ENCODE measurements at regions not wholly inside any gene's neighbourhood (a gene's known extent, or its start where the extent isn't known, plus 50 kb on each side); places are given as distances from the start of the nearest gene placed in this dataset.

DNA sequence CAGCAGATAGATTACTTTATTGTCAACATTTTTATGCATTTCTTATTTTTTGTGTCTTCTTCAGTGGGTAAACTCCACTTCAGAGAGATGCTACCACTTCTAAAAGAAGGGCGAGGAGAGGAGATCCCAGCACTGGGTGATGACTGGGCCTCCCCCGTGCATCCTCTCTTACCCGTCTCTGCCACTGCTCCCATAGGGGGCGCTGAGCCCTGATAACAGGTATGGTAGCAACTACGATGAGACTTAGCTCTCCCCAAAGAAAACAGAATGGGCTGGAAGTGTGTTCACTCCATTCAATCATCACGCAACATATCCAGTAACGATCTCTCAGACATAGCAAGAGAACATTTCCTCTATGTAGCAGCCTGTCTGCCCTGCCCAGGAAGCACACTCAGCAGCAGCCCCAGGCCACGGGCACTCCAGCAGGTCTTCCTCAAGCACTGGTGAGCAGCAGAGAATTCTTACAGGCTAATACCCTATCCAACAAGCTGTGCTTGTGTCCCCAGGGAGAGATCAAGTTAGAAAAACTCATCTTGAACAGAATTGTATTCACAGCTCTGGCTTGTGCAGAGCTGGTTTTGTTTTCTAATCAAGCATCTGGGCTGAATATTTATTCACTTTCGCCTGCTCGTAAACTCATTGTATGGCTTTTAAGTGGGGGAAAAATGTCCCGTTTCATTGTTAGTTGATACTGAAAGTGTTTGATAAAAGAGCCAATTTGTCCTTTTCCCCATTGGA is 533.1 kb upstream of the CDH4 start:
- Histone ChIP-seq H3K36me3 (ENCODE audit: control insufficient read depth, insufficient read depth, low read length) (no peaks in the 10 kb centered on the region), H4K8ac (ENCODE audit: low read depth in 2 of 2, low read length in 2 of 2) (no peak overlapping the region), H2AK9ac (replicated peaks; ENCODE audit: low read depth, low read length, poor library complexity) (no peak overlapping the region), H3K79me1 (ENCODE audit: low read depth in 1 of 2, low read length in 2 of 2) (no peaks in the 10 kb centered on the region), H2BK5ac (ENCODE audit: low read depth, low read length, poor library complexity, severe bottlenecking) (no peak overlapping the region), H3K4me2 (ENCODE audit: low read depth, low read length) (no peak overlapping the region), H2BK15ac (ENCODE audit: low read depth, low read length) (no peak overlapping the region), H3K23ac (ENCODE audit: low read depth, low read length) (no peak overlapping the region), H3K9me1 (ENCODE audit: insufficient read depth, low read length) (no peaks in the 10 kb centered on the region), H3K56ac (ENCODE audit: extremely low read depth, insufficient read depth, low read length) (no peak overlapping the region), H3K4me3 (ENCODE audit: insufficient read depth, low read depth, low read length) (no peak overlapping the region), H4K20me1 (ENCODE audit: insufficient read depth, low read length) (no peaks in the 10 kb centered on the region), H3K4me1 (ENCODE audit: control insufficient read depth, insufficient read depth, low read length) (no peaks in the 10 kb centered on the region), H2BK120ac (ENCODE audit: low read depth, low read length) (no peak overlapping the region), H3K9me3 (ENCODE audit: control insufficient read depth, insufficient read depth, low read length) (peaks cover 6% of the 10 kb centered on the region), H2AFZ (replicated peaks; ENCODE audit: low read length, poor library complexity) (no peak overlapping the region), H3K27me3 (ENCODE audit: control insufficient read depth, insufficient read depth, low read length) (no peaks in the 10 kb centered on the region), H2BK20ac (ENCODE audit: low read depth, low read length) (no peak overlapping the region), H2AK5ac (ENCODE audit: low read depth, low read length) (no peak overlapping the region), H3K18ac (ENCODE audit: low read depth, low read length) (no peak overlapping the region), H3K4ac (ENCODE audit: low read depth, low read length) (no peak overlapping the region), H3K27ac (ENCODE audit: insufficient read depth, low read length) (no peak overlapping the region), H3K9ac (ENCODE audit: low read depth, low read length) (no peak overlapping the region), H4K91ac (ENCODE audit: insufficient read depth, low read depth, low read length) (no peak overlapping the region), H4K5ac (ENCODE audit: low read depth, low read length) (no peak overlapping the region), H3K14ac (replicated peaks; ENCODE audit: low read depth, low read length) (no peak overlapping the region)
- no peak for DNase-seq
- WGBS, 2 experiments (ENCODE audit: extremely low coverage in 2 of 2, insufficient read length in 1 of 2) = 61% methylated on average over 5 of the region's 11 CpGs; no CpG with 5 or more reads in 1 of the 2 experiments
- TF ChIP-seq USF2 (IDR thresholded peaks at IDR 0.05; ENCODE audit: low read depth, low read length) (no peak), RAD21 (IDR thresholded peaks at IDR 0.05; ENCODE audit: low read length) (no peak), NFE2L2 (IDR thresholded peaks at IDR 0.05; ENCODE audit: low read depth, low read length) (no peak)
- ChIA-PET CTCF (no interaction called here), POLR2A (ENCODE audit: unreplicated experiment) (no interaction called here)
- no TSS peak for BruUV-seq (replicated peaks)
- intact Hi-C loops (cut with micrococcal nuclease) (no loop called here), dilution Hi-C loops (cut with HindIII; ENCODE audit: low sequenced_read_pairs, unreplicated experiment) (no loop called here), in situ Hi-C loops (cut with MboI; ENCODE audit: low sequenced_read_pairs) (no loop called here)
- ATAC-seq (ENCODE audit: low read depth) = no peak
